Progenitor cell of endocrine pancreas (in vitro differentiated cells): ENCODE measurements at regions not wholly inside any gene's neighbourhood (a gene's known extent, or its start where the extent isn't known, plus 50 kb on each side); places are given as distances from the start of the nearest gene placed in this dataset.

Source experiments
- DNase-seq: peaks from one replicate; pipeline ENCODE4 v3.0.0; 2021; ENCODE audit warnings: low spot score; ENCODE audit not compliant: unreplicated experiment
- H3K27ac Mint-ChIP-seq: 2 replicates; pipeline ENCODE4 v1.8.0; 2021; ENCODE audit warnings: mild to moderate bottlenecking, moderate library complexity, mixed read lengths
- H3K27me3 Mint-ChIP-seq: 2 replicates; pipeline ENCODE4 v1.8.0; 2021; ENCODE audit warnings: mixed read lengths
- H3K36me3 Mint-ChIP-seq: 2 replicates; pipeline ENCODE4 v1.8.0; 2022; ENCODE audit warnings: mixed read lengths; ENCODE audit not compliant: insufficient read depth
- H3K4me1 Mint-ChIP-seq: 2 replicates; pipeline ENCODE4 v1.8.0; 2021; ENCODE audit warnings: low read depth, mixed read lengths
- H3K4me3 Mint-ChIP-seq: 2 replicates; pipeline ENCODE4 v1.8.0; 2021; ENCODE audit warnings: low read depth, mild to moderate bottlenecking, moderate library complexity, mixed read lengths
- H3K9me3 Mint-ChIP-seq: 2 replicates; pipeline ENCODE4 v1.8.0; 2021; ENCODE audit warnings: low read depth, mixed read lengths
- TF ChIP-seq, protein P1 (sequence below): fragments of 200-600 bp; sonication (generic); IDR thresholded peaks from one replicate; pipeline ENCODE4 v1.5.0; 2021; ENCODE audit warnings: antibody characterized with exemption, mild to moderate bottlenecking; ENCODE audit not compliant: unreplicated experiment

GRCh38 chr5:178808886-178809285 is 50.9 kb upstream of the ZNF354B start:
- Mint-ChIP-seq H3K4me3 (no peak overlapping the region), H3K36me3 (no peaks in the 10 kb centered on the region), H3K4me1 (no peaks in the 10 kb centered on the region), H3K9me3 (peaks cover 13% of the 10 kb centered on the region), H3K27ac (no peak overlapping the region), H3K27me3 (peaks cover 4% of the 10 kb centered on the region)
- TF ChIP-seq, protein P1, sequence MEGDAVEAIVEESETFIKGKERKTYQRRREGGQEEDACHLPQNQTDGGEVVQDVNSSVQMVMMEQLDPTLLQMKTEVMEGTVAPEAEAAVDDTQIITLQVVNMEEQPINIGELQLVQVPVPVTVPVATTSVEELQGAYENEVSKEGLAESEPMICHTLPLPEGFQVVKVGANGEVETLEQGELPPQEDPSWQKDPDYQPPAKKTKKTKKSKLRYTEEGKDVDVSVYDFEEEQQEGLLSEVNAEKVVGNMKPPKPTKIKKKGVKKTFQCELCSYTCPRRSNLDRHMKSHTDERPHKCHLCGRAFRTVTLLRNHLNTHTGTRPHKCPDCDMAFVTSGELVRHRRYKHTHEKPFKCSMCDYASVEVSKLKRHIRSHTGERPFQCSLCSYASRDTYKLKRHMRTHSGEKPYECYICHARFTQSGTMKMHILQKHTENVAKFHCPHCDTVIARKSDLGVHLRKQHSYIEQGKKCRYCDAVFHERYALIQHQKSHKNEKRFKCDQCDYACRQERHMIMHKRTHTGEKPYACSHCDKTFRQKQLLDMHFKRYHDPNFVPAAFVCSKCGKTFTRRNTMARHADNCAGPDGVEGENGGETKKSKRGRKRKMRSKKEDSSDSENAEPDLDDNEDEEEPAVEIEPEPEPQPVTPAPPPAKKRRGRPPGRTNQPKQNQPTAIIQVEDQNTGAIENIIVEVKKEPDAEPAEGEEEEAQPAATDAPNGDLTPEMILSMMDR: no peak
- DNase-seq: no peak

- Mint-ChIP-seq H3K36me3 (no peaks in the 10 kb centered on the region), H3K4me3 (no peak overlapping the region), H3K4me1 (no peaks in the 10 kb centered on the region), H3K27me3 (peaks cover 18% of the 10 kb centered on the region), H3K9me3 (peaks cover 8% of the 10 kb centered on the region), H3K27ac (no peak overlapping the region)
- no peak for DNase-seq
- TF ChIP-seq, protein P1: no peak
Measured at GRCh38 chr5:178801021-178801420, 58.7 kb upstream of the ZNF354B start.

GRCh38 chr5:178797546-178798440 is 62.0 kb upstream of the ZNF354B start:
- Mint-ChIP-seq H3K9me3 (peaks cover 6% of the 10 kb centered on the region), H3K36me3 (no peaks in the 10 kb centered on the region), H3K27ac (no peak overlapping the region), H3K4me3 (no peak overlapping the region), H3K4me1 (no peaks in the 10 kb centered on the region), H3K27me3 (peaks cover 22% of the 10 kb centered on the region)
- TF ChIP-seq, protein P1: no peak
- no peak for DNase-seq

GRCh38 chr5:178797101-178797521 is 62.6 kb upstream of the ZNF354B start:
- H3K36me3 Mint-ChIP-seq: no peaks in the 10 kb centered on the region
- no peak for DNase-seq
- TF ChIP-seq, protein P1: no peak
- H3K27me3 Mint-ChIP-seq: peaks cover 27% of the 10 kb centered on the region
- H3K4me1 Mint-ChIP-seq: no peaks in the 10 kb centered on the region
- peaks cover 6% of the 10 kb centered on the region for H3K9me3 Mint-ChIP-seq
- no peak overlapping the region for H3K27ac Mint-ChIP-seq
- no peak overlapping the region for H3K4me3 Mint-ChIP-seq

DNA sequence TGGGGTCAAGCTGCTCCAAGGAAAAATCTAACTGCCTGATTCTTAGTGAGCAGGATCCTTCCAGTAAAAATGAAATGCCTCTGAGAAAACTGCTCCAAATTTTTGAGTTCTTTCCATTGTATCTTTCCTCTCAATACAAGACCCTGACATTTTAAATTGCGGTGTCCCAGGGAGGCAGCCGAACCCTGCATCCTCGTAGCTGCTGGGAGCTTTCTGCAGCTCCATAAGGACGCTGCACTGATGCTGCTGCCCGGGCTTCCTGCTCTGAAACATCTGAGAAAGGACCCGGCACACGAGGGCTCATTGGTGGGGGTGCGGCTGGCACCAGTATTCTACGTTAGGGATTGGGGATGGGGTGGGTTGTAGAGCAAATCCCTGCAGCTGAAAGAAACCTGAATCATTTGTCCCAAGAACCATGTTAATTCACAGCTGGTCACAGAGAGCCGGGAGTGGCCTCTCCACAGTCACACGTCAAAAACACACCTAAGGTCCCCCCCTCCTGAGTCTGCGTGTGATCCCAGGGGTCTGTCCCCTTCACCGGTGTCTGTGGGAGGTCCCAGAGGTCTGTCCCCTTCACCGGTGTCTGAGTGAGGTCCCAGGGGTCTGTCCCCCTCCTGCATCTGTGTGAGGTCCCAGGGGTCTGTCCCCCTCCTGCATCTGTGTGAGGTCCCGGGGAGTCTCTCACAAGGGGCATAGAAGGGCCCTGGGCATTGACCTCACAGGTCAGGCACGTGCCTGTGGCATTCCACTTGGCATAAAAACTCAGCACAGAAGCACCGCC is 63.4 kb upstream of the ZNF354B start:
- Mint-ChIP-seq H3K27me3 (peaks cover 26% of the 10 kb centered on the region), H3K4me3 (no peak overlapping the region), H3K36me3 (no peaks in the 10 kb centered on the region), H3K9me3 (peaks cover 1% of the 10 kb centered on the region), H3K27ac (no peak overlapping the region), H3K4me1 (no peaks in the 10 kb centered on the region)
- no peak for DNase-seq
- TF ChIP-seq, protein P1: no peak
